ENCODE measurements at regions not wholly inside any gene's neighbourhood (a gene's known extent, or its start where the extent isn't known, plus 50 kb on each side); places are given as distances from the start of the nearest gene placed in this dataset.

GRCh38 chrX:45540181-45540580 is 339.5 kb upstream of the DIPK2B start:
- H3K4me3 ChIP-seq = no peak overlapping the region
- ATAC-seq = no peak
- ChIA-PET CTCF (no interaction called here), POLR2A (no interaction called here)
- 86% methylated on average over 2 of the region's 2 CpGs for WGBS (ENCODE audit: missing lambda C conversion rate)
- TF ChIP-seq KDM5A (IDR thresholded peaks at IDR 0.05) (no peak), CTCF (IDR thresholded peaks at IDR 0.05) (no peak), TFCP2L1 (CRISPR knock-in tag; IDR thresholded peaks at IDR 0.05) (no peak), FOXS1 (CRISPR knock-in tag; IDR thresholded peaks at IDR 0.05) (no peak), RAD21 (conservative IDR thresholded peaks at IDR 0.05 in 1 of 2, IDR thresholded peaks at IDR 0.05 in 1 of 2) (no peak), BCL3 (IDR thresholded peaks at IDR 0.05) (no peak)
- TF ChIP-seq, protein P1, sequence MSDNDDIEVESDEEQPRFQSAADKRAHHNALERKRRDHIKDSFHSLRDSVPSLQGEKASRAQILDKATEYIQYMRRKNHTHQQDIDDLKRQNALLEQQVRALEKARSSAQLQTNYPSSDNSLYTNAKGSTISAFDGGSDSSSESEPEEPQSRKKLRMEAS (IDR thresholded peaks at IDR 0.05) = no peak
- no peak overlapping the region for H3K4me2 ChIP-seq
- H3K4me1 ChIP-seq = no peaks in the 10 kb centered on the region
- H3K9me3 ChIP-seq = no peaks in the 10 kb centered on the region
- no peak for DNase-seq (ENCODE audit: low read depth in 1 of 2, low spot score in 1 of 2)
- no peak overlapping the region for H3K27ac ChIP-seq
- no peak for FAIRE-seq

DNA sequence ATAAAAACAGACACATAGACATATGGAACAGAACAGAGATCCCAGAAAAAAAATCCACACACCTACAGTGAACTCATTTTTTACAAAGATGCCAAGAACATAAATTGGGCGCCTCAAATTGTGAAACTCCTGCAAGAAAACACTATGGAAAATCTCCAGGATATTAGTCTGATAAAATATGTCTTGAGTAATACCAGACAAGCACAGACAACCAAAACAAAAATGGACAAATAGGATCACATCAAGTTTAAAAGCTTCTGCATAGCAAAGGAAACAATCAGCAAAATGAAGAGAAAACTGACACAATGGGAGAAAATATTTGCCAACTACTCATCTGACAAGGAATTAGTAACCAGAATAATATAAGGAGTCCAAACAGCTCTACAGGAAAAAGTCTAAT is 337.3 kb upstream of the DIPK2B start:
- H3K9me3 ChIP-seq = no peaks in the 10 kb centered on the region
- POLR2A ChIA-PET = no interaction called here
- no peak for DNase-seq (ENCODE audit: low read depth in 1 of 2, low spot score in 1 of 2)
- H3K4me1 ChIP-seq = no peaks in the 10 kb centered on the region
- 89% methylated on average over 1 of the region's 1 CpG for WGBS (ENCODE audit: missing lambda C conversion rate)
- no peak overlapping the region for H3K27ac ChIP-seq
- no peak for TF ChIP-seq JUN (IDR thresholded peaks at IDR 0.05)
- no peak for TF ChIP-seq PBX3 (IDR thresholded peaks at IDR 0.05)
- TF ChIP-seq HMGXB4 (CRISPR knock-in tag; IDR thresholded peaks at IDR 0.05; ENCODE audit: borderline replicate concordance) = no peak
- TF ChIP-seq SMC3 (IDR thresholded peaks at IDR 0.05) = no peak
- no peak for TF ChIP-seq NR3C1 (IDR thresholded peaks at IDR 0.05)
- TF ChIP-seq, protein P2, sequence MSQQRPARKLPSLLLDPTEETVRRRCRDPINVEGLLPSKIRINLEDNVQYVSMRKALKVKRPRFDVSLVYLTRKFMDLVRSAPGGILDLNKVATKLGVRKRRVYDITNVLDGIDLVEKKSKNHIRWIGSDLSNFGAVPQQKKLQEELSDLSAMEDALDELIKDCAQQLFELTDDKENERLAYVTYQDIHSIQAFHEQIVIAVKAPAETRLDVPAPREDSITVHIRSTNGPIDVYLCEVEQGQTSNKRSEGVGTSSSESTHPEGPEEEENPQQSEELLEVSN (IDR thresholded peaks at IDR 0.05; ENCODE audit: borderline replicate concordance, low read depth) = no peak
- no peak for TF ChIP-seq KDM1A (IDR thresholded peaks at IDR 0.05; ENCODE audit: low read depth)
- TF ChIP-seq ZFP36 (IDR thresholded peaks at IDR 0.05; ENCODE audit: borderline replicate concordance, partially characterized antibody) = no peak
- no peak for TF ChIP-seq NPAS2 (CRISPR knock-in tag; IDR thresholded peaks at IDR 0.05; ENCODE audit: borderline replicate concordance)
- FAIRE-seq = no peak
- CTCF ChIA-PET = no interaction called here
- no peak overlapping the region for H3K4me3 ChIP-seq
- ATAC-seq = no peak
- no peak overlapping the region for H3K4me2 ChIP-seq

GRCh38 chrX:45527834-45528233 is 327.2 kb upstream of the DIPK2B start:
- DNase-seq (ENCODE audit: low read depth in 1 of 2, low spot score in 1 of 2) (no peak), ATAC-seq (no peak), FAIRE-seq (peak; percentile 98)
- no peaks in the 10 kb centered on the region for H3K4me1 ChIP-seq
- TF ChIP-seq FOSL2 (IDR thresholded peaks at IDR 0.05) = no peak
- no peak for TF ChIP-seq FOSL2 (CRISPR knock-in tag; IDR thresholded peaks at IDR 0.05)
- TF ChIP-seq PHF8 (IDR thresholded peaks at IDR 0.05; ENCODE audit: borderline replicate concordance, low read depth) = no peak
- H3K9me3 ChIP-seq = no peaks in the 10 kb centered on the region
- H3K4me2 ChIP-seq = no peak overlapping the region
- CTCF ChIA-PET = interaction anchor here (0.6 kb wide), 1 partner anchor 430 kb away, joined by 4 read pairs; no protein-coding TSS in a partner anchor
- POLR2A ChIA-PET = interaction anchor here (1.0 kb wide), 1 partner anchor 9 kb away, joined by 4 read pairs; no protein-coding TSS in a partner anchor
- no peak overlapping the region for H3K4me3 ChIP-seq
- no peak overlapping the region for H3K27ac ChIP-seq
- WGBS (ENCODE audit: missing lambda C conversion rate) = 63% methylated on average over 4 of the region's 4 CpGs
